Mucosa of gallbladder (tissue), 1 donor: ENCODE measurements at regions not wholly inside any gene's neighbourhood (a gene's known extent, or its start where the extent isn't known, plus 50 kb on each side); places are given as distances from the start of the nearest gene placed in this dataset.

ENCODE experiments used
- DNase-seq: peaks from one replicate; pipeline ENCODE4 v3.0.0-alpha.2; 2020; ENCODE audit warnings: low spot score
- donor health status: DM: no; HTN: no; CAD: no.

GRCh38 chr6:26197933-26198721 lies 110.9 kb downstream of the HFE start:
- DNase-seq, result peak; percentile 38

GRCh38 chr6:26198722-26199056 lies 111.5 kb downstream of the HFE start:
- DNase-seq, result no peak

- DNase-seq, result peak; percentile 73
These were observed 112.0 kb downstream of the HFE start for GRCh38 chr6:26199057-26199772.

GRCh38 chr6:26199773-26200764 lies 112.8 kb downstream of the HFE start:
- DNase-seq, result no peak

GRCh38 chr6:26200918-26201721 lies 113.9 kb downstream of the HFE start:
- DNase-seq, result no peak

GRCh38 chr6:26202201-26202611 lies 115.0 kb downstream of the HFE start:
- no peak for DNase-seq

- no peak for DNase-seq
These were observed 115.8 kb downstream of the HFE start for GRCh38 chr6:26202811-26203583.

GRCh38 chr6:26204332-26205160 lies 117.3 kb downstream of the HFE start:
- DNase-seq, result peak; percentile 98

- peak; percentile 88 for DNase-seq
These were observed 118.0 kb downstream of the HFE start for GRCh38 chr6:26205161-26205624.

GRCh38 chr6:26205625-26206574 lies 118.7 kb downstream of the HFE start:
- DNase-seq, result no peak

GRCh38 chr6:26206868-26207801 lies 119.9 kb downstream of the HFE start:
- no peak for DNase-seq

- DNase-seq, result no peak
These were observed 124.7 kb downstream of the HFE start for GRCh38 chr6:26211963-26212362.

- DNase-seq, result no peak
These were observed 126.3 kb downstream of the HFE start for GRCh38 chr6:26213334-26214075.

- no peak for DNase-seq
These were observed 127.8 kb downstream of the HFE start for GRCh38 chr6:26214803-26215584.

- DNase-seq, result no peak
These were observed 128.5 kb downstream of the HFE start for GRCh38 chr6:26215585-26216358.
